H1 (cell line): ENCODE measurements at regions not wholly inside any gene's neighbourhood (a gene's known extent, or its start where the extent isn't known, plus 50 kb on each side); places are given as distances from the start of the nearest gene placed in this dataset.

Experiments
- ATF3 ChIP-seq: IDR thresholded peaks from 2 replicates; pipeline ENCODE4 v1.6.1; 2011; ENCODE audit warnings: low read depth, mild to moderate bottlenecking, low read length; ENCODE audit not compliant: insufficient read depth
- EGR1 ChIP-seq: IDR thresholded peaks from 2 replicates; pipeline ENCODE4 v1.6.1; 2011; ENCODE audit warnings: low read depth, low read length, borderline replicate concordance
- EZH2 ChIP-seq: fragments of 200-600 bp; sonication (generic); IDR thresholded peaks from 2 replicates; pipeline ENCODE4 v1.7.1; 2012; ENCODE audit warnings: low read depth, mild to moderate bottlenecking, moderate library complexity, low read length, inconsistent platforms; ENCODE audit not compliant: severe bottlenecking
- KDM1A ChIP-seq: fragments of 200-600, 300-600 bp; sonication (generic); IDR thresholded peaks from 2 replicates; pipeline ENCODE4 v1.7.1; 2016; ENCODE audit warnings: mild to moderate bottlenecking, low read length, borderline replicate concordance
- PHF8 ChIP-seq: fragments of 200-600 bp; sonication (generic); conservative IDR thresholded peaks from 2 replicates; pipeline ENCODE4 v1.7.1; 2012; ENCODE audit warnings: low read depth, mild to moderate bottlenecking, inconsistent platforms, low read length, moderate library complexity
- POLR2A ChIP-seq, 2 experiments: IDR thresholded peaks; 1 replicate in 1 of 2; 2 replicates in 1 of 2; pipeline ENCODE4 v1.6.1; 2011; ENCODE audit warnings: low read depth in 2 of 2, low read length in 2 of 2, mild to moderate bottlenecking in 2 of 2; ENCODE audit errors: control extremely low read depth in 1 of 2
- RFX5 ChIP-seq: IDR thresholded peaks from 2 replicates; pipeline ENCODE4 v1.6.1; 2011; ENCODE audit warnings: low read depth, low read length, improper control_type of control experiment, borderline replicate concordance
- SIRT6 ChIP-seq: IDR thresholded peaks from one replicate; pipeline ENCODE4 v1.7.1; 2012; ENCODE audit warnings: low read length, inconsistent platforms
- TAF1 ChIP-seq: IDR thresholded peaks from 2 replicates; pipeline ENCODE4 v1.6.1; 2011; ENCODE audit warnings: mild to moderate bottlenecking, low read depth, low read length
- USF2 ChIP-seq: IDR thresholded peaks from 2 replicates; pipeline ENCODE4 v1.6.1; 2011; ENCODE audit warnings: low read length, improper control_type of control experiment
- ZNF274 ChIP-seq: IDR thresholded peaks from 2 replicates; pipeline ENCODE4 v1.7.0; 2012; ENCODE audit warnings: low read length, borderline replicate concordance; ENCODE audit errors: extremely low read depth
- TF ChIP-seq, protein P1 (sequence below), 3 experiments: IDR thresholded peaks; 1 replicate in 2 of 3; 2 replicates in 1 of 3; pipeline versions ENCODE4 v1.5.1 to v1.6.1; 2011; ENCODE audit warnings: low read length in 3 of 3, mild to moderate bottlenecking in 3 of 3, inconsistent platforms in 2 of 3, low read depth in 1 of 3, moderate library complexity in 1 of 3; ENCODE audit not compliant: insufficient read depth in 1 of 3; ENCODE audit errors: control extremely low read depth in 1 of 3

DNA sequence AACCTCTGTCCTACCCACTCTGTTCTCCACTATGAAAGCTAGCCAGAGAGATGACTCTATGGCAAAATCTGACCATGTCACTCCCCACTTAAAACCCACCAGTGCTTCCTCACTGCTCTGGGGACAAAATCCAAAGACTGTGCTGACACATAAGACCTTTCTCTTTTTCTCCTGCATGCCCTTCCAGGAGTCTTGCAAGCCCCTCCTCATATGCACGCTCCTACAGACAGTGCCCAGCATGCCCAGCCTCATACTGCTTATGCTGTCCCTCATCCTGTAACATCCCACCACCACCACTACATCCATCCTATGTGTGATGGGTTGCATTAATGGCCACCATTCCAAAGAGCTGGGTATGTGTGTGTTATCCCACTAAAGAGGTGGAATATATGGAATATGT lies 118.3 kb downstream of the BUD13 start:
- TF ChIP-seq SIRT6 (no peak), EZH2 (no peak), ZNF274 (no peak), ATF3 (no peak), EGR1 (no peak), TAF1 (no peak), USF2 (no peak), KDM1A (no peak), RFX5 (no peak), PHF8 (no peak), POLR2A (IDR thresholded peaks at IDR 0.05; ENCODE audit: control extremely low read depth in 1 of 2, low read depth in 2 of 2, low read length in 2 of 2) (no peak)
- TF ChIP-seq, protein P1, sequence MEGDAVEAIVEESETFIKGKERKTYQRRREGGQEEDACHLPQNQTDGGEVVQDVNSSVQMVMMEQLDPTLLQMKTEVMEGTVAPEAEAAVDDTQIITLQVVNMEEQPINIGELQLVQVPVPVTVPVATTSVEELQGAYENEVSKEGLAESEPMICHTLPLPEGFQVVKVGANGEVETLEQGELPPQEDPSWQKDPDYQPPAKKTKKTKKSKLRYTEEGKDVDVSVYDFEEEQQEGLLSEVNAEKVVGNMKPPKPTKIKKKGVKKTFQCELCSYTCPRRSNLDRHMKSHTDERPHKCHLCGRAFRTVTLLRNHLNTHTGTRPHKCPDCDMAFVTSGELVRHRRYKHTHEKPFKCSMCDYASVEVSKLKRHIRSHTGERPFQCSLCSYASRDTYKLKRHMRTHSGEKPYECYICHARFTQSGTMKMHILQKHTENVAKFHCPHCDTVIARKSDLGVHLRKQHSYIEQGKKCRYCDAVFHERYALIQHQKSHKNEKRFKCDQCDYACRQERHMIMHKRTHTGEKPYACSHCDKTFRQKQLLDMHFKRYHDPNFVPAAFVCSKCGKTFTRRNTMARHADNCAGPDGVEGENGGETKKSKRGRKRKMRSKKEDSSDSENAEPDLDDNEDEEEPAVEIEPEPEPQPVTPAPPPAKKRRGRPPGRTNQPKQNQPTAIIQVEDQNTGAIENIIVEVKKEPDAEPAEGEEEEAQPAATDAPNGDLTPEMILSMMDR (IDR thresholded peaks at IDR 0.05; ENCODE audit: control extremely low read depth in 1 of 3, insufficient read depth in 1 of 3, low read depth in 1 of 3, low read length in 3 of 3): no peak
